ENCODE measurements at regions not wholly inside any gene's neighbourhood (a gene's known extent, or its start where the extent isn't known, plus 50 kb on each side); places are given as distances from the start of the nearest gene placed in this dataset.
A peak's percentile ranks its signal among the peaks of the same experiment; 100 is the strongest.

DNA sequence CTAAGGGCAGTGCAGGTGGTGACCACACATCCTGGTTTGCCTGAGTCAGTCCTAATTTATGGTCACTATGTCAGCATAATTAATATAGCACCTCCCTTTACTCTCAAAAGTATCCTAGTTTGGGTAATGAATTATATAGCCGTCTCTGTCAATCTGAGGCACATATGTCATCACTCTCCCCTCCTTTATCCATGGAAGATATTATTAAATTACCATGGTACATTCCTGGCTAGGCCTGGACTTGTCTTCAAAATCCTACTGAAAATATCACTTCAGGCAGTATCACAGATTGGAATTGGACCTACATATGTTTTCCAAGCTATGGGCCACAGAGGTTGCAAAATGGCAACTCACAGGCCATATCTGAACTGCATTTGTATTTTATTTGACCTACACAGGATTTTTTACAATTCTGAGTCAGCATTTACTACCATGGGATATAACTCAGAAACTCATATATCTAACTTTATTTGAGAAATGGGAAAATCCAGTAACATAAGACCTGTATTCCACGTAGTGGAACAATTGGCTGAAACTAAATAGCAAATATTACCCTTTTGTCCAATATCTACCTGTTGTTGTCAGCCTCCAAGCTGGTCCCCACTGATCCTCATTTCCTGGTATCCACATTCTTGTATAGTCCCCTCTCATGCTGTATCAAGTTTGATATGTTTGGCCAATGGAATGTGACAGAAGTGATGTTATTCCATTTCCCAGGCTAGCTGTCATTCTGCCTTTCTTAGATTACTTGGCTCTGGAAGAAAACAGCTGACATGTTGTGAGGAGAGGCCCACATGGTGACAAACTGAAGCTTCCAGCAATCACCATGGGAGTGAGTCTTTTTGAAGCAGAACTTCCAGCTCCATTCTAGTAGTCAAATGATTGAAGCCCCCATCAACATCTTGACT, 102.5 kb upstream of the MDM1 start:
- ChIA-PET CTCF (interaction anchor here (1.0 kb wide), 1 partner anchor 118 kb away, joined by 3 read pairs; no protein-coding TSS in a partner anchor), POLR2A (no interaction called here)
- no peak for ATAC-seq
- Mint-ChIP-seq H3K9me3 (peaks cover 13% of the 10 kb centered on the region), H3K27ac (no peak overlapping the region), H3K4me1 (peaks cover 19% of the 10 kb centered on the region), H3K27me3 (ENCODE audit: low read depth) (no peaks in the 10 kb centered on the region), H3K4me3 (no peak overlapping the region), H3K36me3 (peaks cover 6% of the 10 kb centered on the region)
- no peak for DNase-seq (ENCODE audit: low spot score)
- no peak for TF ChIP-seq EMX1 (CRISPR knock-in tag; IDR thresholded peaks at IDR 0.05)
- no peak for TF ChIP-seq FOXP1 (CRISPR knock-in tag; IDR thresholded peaks at IDR 0.05; ENCODE audit: borderline replicate concordance)
- TF ChIP-seq, protein P1, sequence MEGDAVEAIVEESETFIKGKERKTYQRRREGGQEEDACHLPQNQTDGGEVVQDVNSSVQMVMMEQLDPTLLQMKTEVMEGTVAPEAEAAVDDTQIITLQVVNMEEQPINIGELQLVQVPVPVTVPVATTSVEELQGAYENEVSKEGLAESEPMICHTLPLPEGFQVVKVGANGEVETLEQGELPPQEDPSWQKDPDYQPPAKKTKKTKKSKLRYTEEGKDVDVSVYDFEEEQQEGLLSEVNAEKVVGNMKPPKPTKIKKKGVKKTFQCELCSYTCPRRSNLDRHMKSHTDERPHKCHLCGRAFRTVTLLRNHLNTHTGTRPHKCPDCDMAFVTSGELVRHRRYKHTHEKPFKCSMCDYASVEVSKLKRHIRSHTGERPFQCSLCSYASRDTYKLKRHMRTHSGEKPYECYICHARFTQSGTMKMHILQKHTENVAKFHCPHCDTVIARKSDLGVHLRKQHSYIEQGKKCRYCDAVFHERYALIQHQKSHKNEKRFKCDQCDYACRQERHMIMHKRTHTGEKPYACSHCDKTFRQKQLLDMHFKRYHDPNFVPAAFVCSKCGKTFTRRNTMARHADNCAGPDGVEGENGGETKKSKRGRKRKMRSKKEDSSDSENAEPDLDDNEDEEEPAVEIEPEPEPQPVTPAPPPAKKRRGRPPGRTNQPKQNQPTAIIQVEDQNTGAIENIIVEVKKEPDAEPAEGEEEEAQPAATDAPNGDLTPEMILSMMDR (IDR thresholded peaks at IDR 0.05), result no peak
- TF ChIP-seq, protein P2, sequence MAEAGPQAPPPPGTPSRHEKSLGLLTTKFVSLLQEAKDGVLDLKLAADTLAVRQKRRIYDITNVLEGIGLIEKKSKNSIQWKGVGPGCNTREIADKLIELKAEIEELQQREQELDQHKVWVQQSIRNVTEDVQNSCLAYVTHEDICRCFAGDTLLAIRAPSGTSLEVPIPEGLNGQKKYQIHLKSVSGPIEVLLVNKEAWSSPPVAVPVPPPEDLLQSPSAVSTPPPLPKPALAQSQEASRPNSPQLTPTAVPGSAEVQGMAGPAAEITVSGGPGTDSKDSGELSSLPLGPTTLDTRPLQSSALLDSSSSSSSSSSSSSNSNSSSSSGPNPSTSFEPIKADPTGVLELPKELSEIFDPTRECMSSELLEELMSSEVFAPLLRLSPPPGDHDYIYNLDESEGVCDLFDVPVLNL (CRISPR knock-in tag; IDR thresholded peaks at IDR 0.05; ENCODE audit: borderline replicate concordance, low read depth), result no peak
- TF ChIP-seq, protein P3, sequence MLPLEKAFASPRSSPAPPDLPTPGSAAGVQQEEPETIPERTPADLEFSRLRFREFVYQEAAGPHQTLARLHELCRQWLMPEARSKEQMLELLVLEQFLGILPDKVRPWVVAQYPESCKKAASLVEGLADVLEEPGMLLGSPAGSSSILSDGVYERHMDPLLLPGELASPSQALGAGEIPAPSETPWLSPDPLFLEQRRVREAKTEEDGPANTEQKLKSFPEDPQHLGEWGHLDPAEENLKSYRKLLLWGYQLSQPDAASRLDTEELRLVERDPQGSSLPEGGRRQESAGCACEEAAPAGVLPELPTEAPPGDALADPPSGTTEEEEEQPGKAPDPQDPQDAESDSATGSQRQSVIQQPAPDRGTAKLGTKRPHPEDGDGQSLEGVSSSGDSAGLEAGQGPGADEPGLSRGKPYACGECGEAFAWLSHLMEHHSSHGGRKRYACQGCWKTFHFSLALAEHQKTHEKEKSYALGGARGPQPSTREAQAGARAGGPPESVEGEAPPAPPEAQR (CRISPR knock-in tag; IDR thresholded peaks at IDR 0.05), result no peak
- no peak for TF ChIP-seq ZNF121 (CRISPR knock-in tag; IDR thresholded peaks at IDR 0.05)

DNA sequence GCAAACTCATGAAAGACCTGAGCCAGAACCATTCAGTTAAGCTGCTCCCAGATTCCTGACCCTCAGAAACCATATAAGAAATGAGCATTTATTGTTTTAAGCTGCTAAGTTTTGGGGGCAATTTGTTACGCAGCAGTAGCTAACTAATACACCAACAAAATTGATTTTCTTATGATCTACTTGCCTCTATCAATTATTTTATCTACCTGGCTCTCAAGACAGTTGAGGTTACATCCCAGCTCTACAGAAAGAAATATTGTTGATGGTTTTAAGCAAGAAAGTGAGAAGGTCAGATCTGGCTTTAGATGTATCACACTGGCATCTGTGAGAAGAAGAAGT, 103.1 kb upstream of the MDM1 start:
- Mint-ChIP-seq H3K27me3 (ENCODE audit: low read depth) (no peaks in the 10 kb centered on the region), H3K9me3 (peaks cover 13% of the 10 kb centered on the region), H3K4me3 (no peak overlapping the region), H3K27ac (no peak overlapping the region), H3K4me1 (peaks cover 23% of the 10 kb centered on the region), H3K36me3 (peaks cover 6% of the 10 kb centered on the region)
- no peak for ATAC-seq
- CTCF ChIA-PET, result interaction anchor here (1.0 kb wide), 1 partner anchor 118 kb away, joined by 3 read pairs; no protein-coding TSS in a partner anchor
- DNase-seq (ENCODE audit: low spot score), result no peak
- POLR2A ChIA-PET, result no interaction called here
- TF ChIP-seq, protein P4, sequence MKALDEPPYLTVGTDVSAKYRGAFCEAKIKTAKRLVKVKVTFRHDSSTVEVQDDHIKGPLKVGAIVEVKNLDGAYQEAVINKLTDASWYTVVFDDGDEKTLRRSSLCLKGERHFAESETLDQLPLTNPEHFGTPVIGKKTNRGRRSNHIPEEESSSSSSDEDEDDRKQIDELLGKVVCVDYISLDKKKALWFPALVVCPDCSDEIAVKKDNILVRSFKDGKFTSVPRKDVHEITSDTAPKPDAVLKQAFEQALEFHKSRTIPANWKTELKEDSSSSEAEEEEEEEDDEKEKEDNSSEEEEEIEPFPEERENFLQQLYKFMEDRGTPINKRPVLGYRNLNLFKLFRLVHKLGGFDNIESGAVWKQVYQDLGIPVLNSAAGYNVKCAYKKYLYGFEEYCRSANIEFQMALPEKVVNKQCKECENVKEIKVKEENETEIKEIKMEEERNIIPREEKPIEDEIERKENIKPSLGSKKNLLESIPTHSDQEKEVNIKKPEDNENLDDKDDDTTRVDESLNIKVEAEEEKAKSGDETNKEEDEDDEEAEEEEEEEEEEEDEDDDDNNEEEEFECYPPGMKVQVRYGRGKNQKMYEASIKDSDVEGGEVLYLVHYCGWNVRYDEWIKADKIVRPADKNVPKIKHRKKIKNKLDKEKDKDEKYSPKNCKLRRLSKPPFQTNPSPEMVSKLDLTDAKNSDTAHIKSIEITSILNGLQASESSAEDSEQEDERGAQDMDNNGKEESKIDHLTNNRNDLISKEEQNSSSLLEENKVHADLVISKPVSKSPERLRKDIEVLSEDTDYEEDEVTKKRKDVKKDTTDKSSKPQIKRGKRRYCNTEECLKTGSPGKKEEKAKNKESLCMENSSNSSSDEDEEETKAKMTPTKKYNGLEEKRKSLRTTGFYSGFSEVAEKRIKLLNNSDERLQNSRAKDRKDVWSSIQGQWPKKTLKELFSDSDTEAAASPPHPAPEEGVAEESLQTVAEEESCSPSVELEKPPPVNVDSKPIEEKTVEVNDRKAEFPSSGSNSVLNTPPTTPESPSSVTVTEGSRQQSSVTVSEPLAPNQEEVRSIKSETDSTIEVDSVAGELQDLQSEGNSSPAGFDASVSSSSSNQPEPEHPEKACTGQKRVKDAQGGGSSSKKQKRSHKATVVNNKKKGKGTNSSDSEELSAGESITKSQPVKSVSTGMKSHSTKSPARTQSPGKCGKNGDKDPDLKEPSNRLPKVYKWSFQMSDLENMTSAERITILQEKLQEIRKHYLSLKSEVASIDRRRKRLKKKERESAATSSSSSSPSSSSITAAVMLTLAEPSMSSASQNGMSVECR (CRISPR knock-in tag; IDR thresholded peaks at IDR 0.05; ENCODE audit: borderline replicate concordance), result no peak
- TF ChIP-seq RORB (CRISPR knock-in tag; IDR thresholded peaks at IDR 0.05) (no peak), GTF2I (CRISPR knock-in tag; conservative IDR thresholded peaks at IDR 0.05) (peak; percentile 59; the same call in 1 of the 2 replicates)

DNA sequence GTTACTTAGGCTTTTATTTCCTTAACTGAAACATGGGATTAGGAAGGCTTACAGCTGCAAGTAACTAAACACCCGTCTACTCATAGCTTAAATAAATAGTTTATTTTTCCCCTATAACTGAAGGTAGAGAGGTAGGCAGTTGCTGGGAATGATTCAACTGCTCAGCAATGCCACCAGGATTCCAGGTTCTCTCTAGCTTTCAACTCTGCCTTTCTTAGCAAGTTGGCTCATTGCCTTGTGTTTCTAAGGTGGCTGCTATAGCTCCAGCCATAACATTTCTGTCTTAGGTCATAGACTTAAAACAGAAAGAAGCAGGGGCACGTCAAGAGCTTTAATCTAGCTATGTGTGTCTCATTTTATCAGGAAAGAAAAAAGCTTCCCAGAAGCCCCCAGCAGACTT, 103.7 kb upstream of the MDM1 start:
- H3K4me3 Mint-ChIP-seq, result no peak overlapping the region
- H3K27me3 Mint-ChIP-seq (ENCODE audit: low read depth), result no peaks in the 10 kb centered on the region
- no peak overlapping the region for H3K27ac Mint-ChIP-seq
- ChIA-PET POLR2A (no interaction called here), CTCF (interaction anchor here (0.5 to 1.0 kb wide), 2 partner anchors 11 to 119 kb away, joined by 3 to 6 read pairs; no protein-coding TSS in a partner anchor)
- peaks cover 6% of the 10 kb centered on the region for H3K36me3 Mint-ChIP-seq
- peaks cover 23% of the 10 kb centered on the region for H3K4me1 Mint-ChIP-seq
- no peak for ATAC-seq
- peaks cover 13% of the 10 kb centered on the region for H3K9me3 Mint-ChIP-seq
- no peak for DNase-seq (ENCODE audit: low spot score)
- TF ChIP-seq, protein P5, sequence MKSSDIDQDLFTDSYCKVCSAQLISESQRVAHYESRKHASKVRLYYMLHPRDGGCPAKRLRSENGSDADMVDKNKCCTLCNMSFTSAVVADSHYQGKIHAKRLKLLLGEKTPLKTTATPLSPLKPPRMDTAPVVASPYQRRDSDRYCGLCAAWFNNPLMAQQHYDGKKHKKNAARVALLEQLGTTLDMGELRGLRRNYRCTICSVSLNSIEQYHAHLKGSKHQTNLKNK (CRISPR knock-in tag; IDR thresholded peaks at IDR 0.05), result no peak
- TF ChIP-seq, protein P6, sequence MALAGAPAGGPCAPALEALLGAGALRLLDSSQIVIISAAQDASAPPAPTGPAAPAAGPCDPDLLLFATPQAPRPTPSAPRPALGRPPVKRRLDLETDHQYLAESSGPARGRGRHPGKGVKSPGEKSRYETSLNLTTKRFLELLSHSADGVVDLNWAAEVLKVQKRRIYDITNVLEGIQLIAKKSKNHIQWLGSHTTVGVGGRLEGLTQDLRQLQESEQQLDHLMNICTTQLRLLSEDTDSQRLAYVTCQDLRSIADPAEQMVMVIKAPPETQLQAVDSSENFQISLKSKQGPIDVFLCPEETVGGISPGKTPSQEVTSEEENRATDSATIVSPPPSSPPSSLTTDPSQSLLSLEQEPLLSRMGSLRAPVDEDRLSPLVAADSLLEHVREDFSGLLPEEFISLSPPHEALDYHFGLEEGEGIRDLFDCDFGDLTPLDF (CRISPR knock-in tag; IDR thresholded peaks at IDR 0.05), result no peak
- no peak for TF ChIP-seq FOXJ3 (CRISPR knock-in tag; IDR thresholded peaks at IDR 0.05; ENCODE audit: borderline replicate concordance)
- TF ChIP-seq, protein P7, sequence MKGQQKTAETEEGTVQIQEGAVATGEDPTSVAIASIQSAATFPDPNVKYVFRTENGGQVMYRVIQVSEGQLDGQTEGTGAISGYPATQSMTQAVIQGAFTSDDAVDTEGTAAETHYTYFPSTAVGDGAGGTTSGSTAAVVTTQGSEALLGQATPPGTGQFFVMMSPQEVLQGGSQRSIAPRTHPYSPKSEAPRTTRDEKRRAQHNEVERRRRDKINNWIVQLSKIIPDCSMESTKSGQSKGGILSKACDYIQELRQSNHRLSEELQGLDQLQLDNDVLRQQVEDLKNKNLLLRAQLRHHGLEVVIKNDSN (CRISPR knock-in tag; IDR thresholded peaks at IDR 0.05), result no peak
- no peak for TF ChIP-seq HMGA2 (CRISPR knock-in tag; IDR thresholded peaks at IDR 0.05)
- no peak for TF ChIP-seq SP1 (CRISPR knock-in tag; conservative IDR thresholded peaks at IDR 0.05)
- no peak for TF ChIP-seq GTF2I (CRISPR knock-in tag; conservative IDR thresholded peaks at IDR 0.05)
- TF ChIP-seq, protein P8, sequence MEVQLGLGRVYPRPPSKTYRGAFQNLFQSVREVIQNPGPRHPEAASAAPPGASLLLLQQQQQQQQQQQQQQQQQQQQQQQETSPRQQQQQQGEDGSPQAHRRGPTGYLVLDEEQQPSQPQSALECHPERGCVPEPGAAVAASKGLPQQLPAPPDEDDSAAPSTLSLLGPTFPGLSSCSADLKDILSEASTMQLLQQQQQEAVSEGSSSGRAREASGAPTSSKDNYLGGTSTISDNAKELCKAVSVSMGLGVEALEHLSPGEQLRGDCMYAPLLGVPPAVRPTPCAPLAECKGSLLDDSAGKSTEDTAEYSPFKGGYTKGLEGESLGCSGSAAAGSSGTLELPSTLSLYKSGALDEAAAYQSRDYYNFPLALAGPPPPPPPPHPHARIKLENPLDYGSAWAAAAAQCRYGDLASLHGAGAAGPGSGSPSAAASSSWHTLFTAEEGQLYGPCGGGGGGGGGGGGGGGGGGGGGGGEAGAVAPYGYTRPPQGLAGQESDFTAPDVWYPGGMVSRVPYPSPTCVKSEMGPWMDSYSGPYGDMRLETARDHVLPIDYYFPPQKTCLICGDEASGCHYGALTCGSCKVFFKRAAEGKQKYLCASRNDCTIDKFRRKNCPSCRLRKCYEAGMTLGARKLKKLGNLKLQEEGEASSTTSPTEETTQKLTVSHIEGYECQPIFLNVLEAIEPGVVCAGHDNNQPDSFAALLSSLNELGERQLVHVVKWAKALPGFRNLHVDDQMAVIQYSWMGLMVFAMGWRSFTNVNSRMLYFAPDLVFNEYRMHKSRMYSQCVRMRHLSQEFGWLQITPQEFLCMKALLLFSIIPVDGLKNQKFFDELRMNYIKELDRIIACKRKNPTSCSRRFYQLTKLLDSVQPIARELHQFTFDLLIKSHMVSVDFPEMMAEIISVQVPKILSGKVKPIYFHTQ (CRISPR knock-in tag; IDR thresholded peaks at IDR 0.05), result no peak
